ENCODE measurements at regions not wholly inside any gene's neighbourhood (a gene's known extent, or its start where the extent isn't known, plus 50 kb on each side); places are given as distances from the start of the nearest gene placed in this dataset.

GRCh38 chr3:95184038-95184437 is 1121.2 kb downstream of the NSUN3 start:
- no peaks in the 10 kb centered on the region for H3K4me1 ChIP-seq
- H3K27ac ChIP-seq, result no peak overlapping the region
- no peak for DNase-seq
- intact Hi-C loops (cut with DNase I; ENCODE audit: low total_unique reads), result no loop called here
- 88 to 94% (median 91%) methylated on average over 5 to 6 of the region's 6 CpGs for WGBS, 5 donors
- TF ChIP-seq POLR2AphosphoS5 (IDR thresholded peaks at IDR 0.05) (no peak), EP300 (IDR thresholded peaks at IDR 0.05) (no peak)
- TF ChIP-seq, protein P1, sequence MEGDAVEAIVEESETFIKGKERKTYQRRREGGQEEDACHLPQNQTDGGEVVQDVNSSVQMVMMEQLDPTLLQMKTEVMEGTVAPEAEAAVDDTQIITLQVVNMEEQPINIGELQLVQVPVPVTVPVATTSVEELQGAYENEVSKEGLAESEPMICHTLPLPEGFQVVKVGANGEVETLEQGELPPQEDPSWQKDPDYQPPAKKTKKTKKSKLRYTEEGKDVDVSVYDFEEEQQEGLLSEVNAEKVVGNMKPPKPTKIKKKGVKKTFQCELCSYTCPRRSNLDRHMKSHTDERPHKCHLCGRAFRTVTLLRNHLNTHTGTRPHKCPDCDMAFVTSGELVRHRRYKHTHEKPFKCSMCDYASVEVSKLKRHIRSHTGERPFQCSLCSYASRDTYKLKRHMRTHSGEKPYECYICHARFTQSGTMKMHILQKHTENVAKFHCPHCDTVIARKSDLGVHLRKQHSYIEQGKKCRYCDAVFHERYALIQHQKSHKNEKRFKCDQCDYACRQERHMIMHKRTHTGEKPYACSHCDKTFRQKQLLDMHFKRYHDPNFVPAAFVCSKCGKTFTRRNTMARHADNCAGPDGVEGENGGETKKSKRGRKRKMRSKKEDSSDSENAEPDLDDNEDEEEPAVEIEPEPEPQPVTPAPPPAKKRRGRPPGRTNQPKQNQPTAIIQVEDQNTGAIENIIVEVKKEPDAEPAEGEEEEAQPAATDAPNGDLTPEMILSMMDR (IDR thresholded peaks at IDR 0.05), result no peak
- H3K36me3 ChIP-seq, result no peaks in the 10 kb centered on the region
- H3K4me3 ChIP-seq, result no peak overlapping the region
- H3K27me3 ChIP-seq, result no peaks in the 10 kb centered on the region
- peaks cover 0 to 14% (median 0%) of the 10 kb centered on the region in 4 donors for H3K9me3 ChIP-seq

GRCh38 chr3:95189348-95189747 is 1126.5 kb downstream of the NSUN3 start:
- peaks cover 0 to 6% (median 0%) of the 10 kb centered on the region in 4 donors for H3K9me3 ChIP-seq
- H3K4me1 ChIP-seq, result no peaks in the 10 kb centered on the region
- intact Hi-C loops (cut with DNase I; ENCODE audit: low total_unique reads), result no loop called here
- H3K27me3 ChIP-seq, result no peaks in the 10 kb centered on the region
- H3K4me3 ChIP-seq, result no peak overlapping the region
- H3K27ac ChIP-seq, result no peak overlapping the region
- WGBS, 5 donors, result 68 to 88% (median 82%) methylated on average over 1 of the region's 1 CpG
- H3K36me3 ChIP-seq, result no peaks in the 10 kb centered on the region
- TF ChIP-seq EP300 (IDR thresholded peaks at IDR 0.05) (no peak), POLR2AphosphoS5 (IDR thresholded peaks at IDR 0.05) (no peak), POLR2A (IDR thresholded peaks at IDR 0.05) (no peak)
- TF ChIP-seq, protein P1 (IDR thresholded peaks at IDR 0.05), result no peak
- no peak for DNase-seq

GRCh38 chr3:95197661-95198060 is 1134.8 kb downstream of the NSUN3 start:
- TF ChIP-seq EP300 (IDR thresholded peaks at IDR 0.05) (no peak), POLR2A (IDR thresholded peaks at IDR 0.05) (no peak), POLR2AphosphoS5 (IDR thresholded peaks at IDR 0.05) (no peak)
- TF ChIP-seq, protein P1 (IDR thresholded peaks at IDR 0.05), result no peak
- no peak for DNase-seq
- intact Hi-C loops (cut with DNase I; ENCODE audit: low total_unique reads), result no loop called here
- H3K9me3 ChIP-seq, result no peaks in the 10 kb centered on the region
- 67 to 77% (median 69%) methylated on average over 4 of the region's 4 CpGs for WGBS, 5 donors
- H3K4me1 ChIP-seq, result no peaks in the 10 kb centered on the region
- no peak overlapping the region for H3K27ac ChIP-seq
- H3K36me3 ChIP-seq, result no peaks in the 10 kb centered on the region
- no peaks in the 10 kb centered on the region for H3K27me3 ChIP-seq
- H3K4me3 ChIP-seq, result no peak overlapping the region

- 85 to 99% (median 88%) methylated on average over 1 of the region's 1 CpG for WGBS, 5 donors
- Histone ChIP-seq H3K4me3 (no peak overlapping the region), H3K9me3 (peaks cover 0 to 12% (median 2%) of the 10 kb centered on the region in 4 donors), H3K27me3 (no peaks in the 10 kb centered on the region), H3K36me3 (no peaks in the 10 kb centered on the region), H3K4me1 (no peaks in the 10 kb centered on the region), H3K27ac (no peak overlapping the region)
- no peak for DNase-seq
- TF ChIP-seq, protein P1 (IDR thresholded peaks at IDR 0.05), result no peak
- TF ChIP-seq POLR2AphosphoS5 (IDR thresholded peaks at IDR 0.05), result no peak
- TF ChIP-seq POLR2A (IDR thresholded peaks at IDR 0.05), result no peak
- no peak for TF ChIP-seq EP300 (IDR thresholded peaks at IDR 0.05)
- intact Hi-C loops (cut with DNase I; ENCODE audit: low total_unique reads), result no loop called here
These were observed 1137.5 kb downstream of the NSUN3 start for GRCh38 chr3:95200384-95200783.

Measured in stomach (tissue), 8 donors.